Left forelimb (tissue), 1 donor: ENCODE measurements at regions not wholly inside any gene's neighbourhood (a gene's known extent, or its start where the extent isn't known, plus 50 kb on each side); places are given as distances from the start of the nearest gene placed in this dataset.
A peak's percentile ranks its signal among the peaks of the same experiment; 100 is the strongest.

Experiments
- DNase-seq: peaks from one replicate; pipeline ENCODE4 v3.0.0-alpha.2; 2018; ENCODE audit warnings: low spot score

DNA sequence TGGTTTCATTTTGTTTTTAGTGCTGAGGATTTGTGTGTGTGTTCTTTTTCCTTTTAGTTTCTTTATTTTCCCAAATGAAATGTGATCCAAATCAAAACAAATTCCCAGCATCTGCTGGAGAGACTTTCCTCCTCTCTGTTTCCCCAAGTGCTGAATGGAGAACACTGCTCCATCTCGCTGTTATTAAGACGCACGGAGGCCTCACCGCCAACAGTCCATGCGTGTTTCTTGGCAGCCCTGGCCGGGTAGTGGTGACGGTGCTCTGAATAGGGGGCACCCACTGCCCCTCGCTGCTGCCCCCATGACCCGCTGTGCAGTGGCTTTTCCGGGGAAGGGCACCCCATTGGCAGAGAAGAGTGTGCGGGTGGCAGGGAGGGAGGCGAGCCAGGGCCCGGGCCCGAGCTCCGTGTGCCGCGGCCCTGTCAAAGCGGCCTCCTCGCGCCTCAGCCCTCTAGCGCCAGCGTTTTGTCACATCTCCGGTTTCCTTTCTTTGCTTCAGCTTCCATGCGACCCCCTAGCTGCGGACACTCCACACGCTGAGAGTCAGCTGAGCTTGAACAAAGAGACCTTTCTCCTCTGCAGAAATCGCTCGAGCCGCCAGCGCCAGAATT lies 473.7 kb upstream of the SALL3 start:
- DNase-seq: peak; percentile 55

DNA sequence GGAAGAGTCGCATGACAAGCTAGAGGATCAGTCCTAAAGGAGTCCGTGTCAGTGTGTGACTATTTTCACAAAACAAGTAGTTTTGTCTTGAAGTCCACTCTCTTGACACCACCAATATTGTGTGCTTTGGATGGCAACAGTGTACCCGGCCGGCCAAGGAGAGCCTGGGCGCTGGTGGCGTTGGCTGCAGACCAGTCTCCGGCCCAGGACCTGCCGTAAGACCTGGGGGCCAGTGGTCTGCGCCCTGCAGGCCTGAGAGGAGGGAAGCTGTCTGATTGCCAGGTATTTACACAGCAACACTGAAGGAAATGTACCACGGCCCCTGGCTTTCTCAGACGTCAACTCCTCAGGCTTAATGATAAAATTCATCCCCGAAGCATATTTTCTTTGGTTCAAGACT lies 472.4 kb upstream of the SALL3 start:
- DNase-seq: peak; percentile 38

DNA sequence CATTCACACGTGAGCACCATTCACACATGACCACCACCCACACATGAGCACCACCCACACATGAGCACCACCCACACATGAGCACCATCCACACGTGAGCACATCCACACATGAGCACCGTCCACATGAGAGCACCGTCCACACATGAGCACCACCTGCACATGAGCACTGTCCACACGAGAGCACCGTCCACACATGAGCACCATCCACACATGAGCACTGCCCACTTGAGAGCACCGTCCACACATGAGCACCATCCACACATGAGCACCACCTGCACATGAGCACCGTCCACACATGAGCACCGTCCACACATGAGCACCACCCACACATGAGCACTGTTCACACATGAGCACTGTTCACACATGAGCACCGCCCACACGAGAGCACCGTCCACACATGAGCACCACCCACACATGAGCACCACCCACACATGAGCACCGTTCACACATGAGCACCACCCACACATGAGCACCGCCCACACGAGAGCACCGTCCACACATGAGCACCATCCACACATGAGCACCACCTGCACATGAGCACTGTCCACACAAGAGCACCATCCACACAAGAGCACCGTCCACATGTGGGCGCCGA lies 471.3 kb upstream of the SALL3 start:
- peak; percentile 31 for DNase-seq

GRCh38 chr18:78510091-78510490 lies 469.5 kb upstream of the SALL3 start:
- peak; percentile 40 for DNase-seq

DNA sequence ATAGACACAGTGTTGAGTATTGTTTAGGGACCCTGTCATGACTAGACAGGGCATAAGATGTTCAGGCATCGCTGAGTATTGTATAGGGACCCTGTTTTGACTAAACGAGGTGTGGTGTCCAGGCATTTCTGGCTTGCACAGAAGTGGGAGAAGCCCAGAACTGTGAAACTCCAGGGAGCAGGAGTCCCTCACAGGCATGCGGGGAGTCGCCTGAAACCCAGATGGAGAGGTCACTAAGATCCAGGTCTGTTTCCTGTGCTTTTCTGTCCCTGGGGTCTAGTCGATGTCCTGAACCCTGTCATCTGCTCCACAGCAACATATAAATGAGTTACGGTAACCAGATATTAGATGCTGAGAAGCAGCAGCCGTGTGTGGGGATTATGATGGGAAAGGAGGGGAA lies 469.0 kb upstream of the SALL3 start:
- peak; percentile 50 for DNase-seq

GRCh38 chr18:78511666-78512601 lies 467.7 kb upstream of the SALL3 start:
- peak; percentile 50 for DNase-seq

DNA sequence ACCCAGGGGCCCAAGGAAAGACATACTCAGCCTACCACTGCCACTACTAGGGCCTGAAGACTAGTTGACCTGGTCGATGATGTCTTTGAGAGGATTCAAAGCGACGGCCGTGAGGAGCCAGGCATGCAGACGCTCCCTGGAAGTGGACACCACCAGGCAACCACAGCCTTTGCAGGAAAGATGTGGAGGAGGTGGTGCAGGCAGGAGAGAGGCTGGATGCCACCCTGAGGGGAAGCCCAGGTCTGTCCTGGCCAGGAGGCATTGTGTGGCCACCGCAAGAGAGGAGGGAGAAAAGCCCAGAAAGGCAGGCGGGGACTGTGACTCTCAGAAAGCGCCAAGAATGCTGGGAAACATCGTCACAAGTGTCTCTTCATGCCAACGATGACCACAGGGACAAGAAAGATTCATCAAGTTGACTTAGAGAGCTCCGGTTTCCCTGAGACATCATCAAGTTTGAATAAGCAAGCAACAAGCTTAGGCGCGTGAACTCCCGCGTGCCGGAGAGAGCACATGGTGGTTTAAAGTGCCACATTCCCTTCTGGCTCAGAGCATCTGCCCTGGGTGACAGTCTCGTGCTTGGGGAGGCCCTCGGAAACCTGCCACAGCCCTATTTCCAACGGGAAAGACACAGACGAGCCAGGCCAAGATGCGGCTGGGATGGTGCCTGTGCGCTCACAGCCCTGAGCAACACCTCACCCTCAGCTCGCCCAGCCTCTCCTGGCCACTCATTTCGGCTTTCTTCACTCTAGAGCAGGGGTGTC lies 464.5 kb upstream of the SALL3 start:
- peak; percentile 49 for DNase-seq

GRCh38 chr18:78517328-78517727 lies 462.3 kb upstream of the SALL3 start:
- DNase-seq: peak; percentile 31

DNA sequence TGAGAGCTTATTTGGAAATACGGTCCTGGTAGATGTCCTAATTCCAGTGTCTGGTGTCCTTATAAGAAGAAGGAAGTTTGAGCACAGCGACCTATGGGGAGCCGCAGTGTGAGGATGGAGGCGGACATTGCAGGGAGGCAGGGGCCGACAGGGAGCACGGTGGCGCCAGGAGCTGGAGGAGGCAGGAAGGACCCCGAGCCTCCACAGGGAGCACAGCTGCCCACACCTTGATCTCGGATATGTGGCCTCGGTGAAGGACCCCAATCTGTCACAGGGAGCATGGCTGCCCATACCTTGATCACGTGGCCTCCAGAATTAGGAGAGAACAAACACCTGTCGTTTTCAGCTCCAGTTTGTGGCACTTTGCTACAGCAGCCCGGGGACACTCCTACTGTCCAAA lies 461.6 kb upstream of the SALL3 start:
- DNase-seq: peak; percentile 46

GRCh38 chr18:78518805-78519204 lies 460.8 kb upstream of the SALL3 start:
- peak; percentile 51 for DNase-seq

DNA sequence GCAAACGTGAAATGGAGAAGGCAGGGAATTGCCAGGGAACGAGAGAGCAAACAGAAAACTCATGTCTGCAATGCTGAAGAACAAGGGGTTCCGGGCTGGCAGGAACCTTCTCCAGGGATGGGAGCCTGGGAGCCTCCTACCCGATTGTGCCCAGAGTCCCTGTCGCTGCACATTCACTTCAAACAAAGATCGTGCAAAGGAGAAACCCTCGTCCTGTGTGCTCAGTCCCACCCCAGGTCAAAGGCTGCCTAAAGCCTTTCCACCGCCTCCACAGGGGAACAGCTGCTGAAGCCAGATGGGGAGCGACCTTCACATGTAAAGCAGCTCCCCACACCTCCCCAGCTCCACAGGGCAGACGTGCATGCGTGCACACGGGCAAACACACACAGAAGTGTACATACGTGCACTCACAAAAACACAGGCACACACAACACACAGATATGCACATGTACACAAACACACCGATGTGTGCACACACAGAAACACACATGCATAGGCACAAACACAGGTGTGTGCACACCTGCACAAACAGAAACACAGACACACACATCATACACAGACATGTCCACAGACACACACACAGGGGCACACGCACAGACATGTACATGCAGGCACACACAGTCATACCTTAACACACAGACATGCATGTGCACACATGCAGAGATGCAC lies 460.1 kb upstream of the SALL3 start:
- DNase-seq: no peak

GRCh38 chr18:78521136-78521535 lies 458.5 kb upstream of the SALL3 start:
- peak; percentile 20 for DNase-seq

- no peak for DNase-seq
These were observed 457.9 kb upstream of the SALL3 start for GRCh38 chr18:78521744-78522143.

GRCh38 chr18:78522507-78522906 lies 457.1 kb upstream of the SALL3 start:
- DNase-seq: peak; percentile 17

GRCh38 chr18:78523850-78524249 lies 455.8 kb upstream of the SALL3 start:
- DNase-seq: peak; percentile 20

DNA sequence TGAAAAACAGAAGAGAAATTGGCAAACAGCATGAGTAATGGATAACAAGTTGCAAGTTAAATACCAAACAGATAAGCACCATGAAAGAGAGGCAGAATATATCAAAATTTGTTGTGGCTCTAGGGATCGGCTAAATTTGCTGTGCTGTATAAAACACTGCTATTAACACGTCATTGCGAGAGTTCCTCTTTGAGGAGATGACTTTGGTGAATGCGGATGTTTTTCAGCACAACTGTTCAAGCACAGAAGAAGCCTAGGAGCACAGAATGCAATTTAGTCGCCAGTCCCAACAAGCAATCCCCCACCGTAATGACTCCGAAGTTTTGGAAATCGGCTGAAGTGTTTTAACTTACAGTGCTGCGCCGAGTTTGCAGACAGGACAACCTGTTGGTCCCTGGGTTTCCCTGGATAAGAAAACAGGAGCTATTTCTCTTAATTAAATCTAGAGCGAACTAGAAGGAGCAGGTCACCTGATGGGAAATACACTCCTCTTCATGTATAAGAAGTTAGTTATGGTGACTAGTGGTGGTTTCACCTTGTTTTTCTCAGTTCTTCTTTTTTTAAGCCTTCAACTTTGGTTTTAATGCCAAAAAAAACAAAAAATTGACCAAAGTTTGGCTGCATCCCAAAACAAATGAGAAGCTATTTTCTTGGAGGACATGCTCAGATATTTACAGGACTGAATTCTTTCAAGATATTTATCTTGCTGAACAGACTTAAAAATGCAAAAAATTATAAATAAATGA lies 454.1 kb upstream of the SALL3 start:
- peak; percentile 26 for DNase-seq

DNA sequence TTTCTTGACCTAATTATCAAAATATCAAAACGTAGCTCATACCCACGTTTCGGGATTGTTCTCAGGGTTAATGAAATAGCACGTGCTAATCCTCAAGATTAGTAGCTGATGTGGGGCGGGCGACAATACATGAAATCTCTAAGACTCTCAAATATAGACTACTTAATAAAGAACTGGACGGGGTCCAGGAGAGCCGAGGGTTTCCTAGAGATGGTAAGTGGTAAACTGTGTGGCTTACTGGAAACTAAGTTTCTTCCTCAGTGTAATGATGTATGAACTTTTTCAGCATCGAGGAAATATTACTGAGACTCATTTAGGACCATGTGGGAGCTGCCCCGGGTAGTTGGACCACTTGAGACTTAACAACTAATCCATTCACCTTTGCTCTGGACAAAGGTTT lies 453.3 kb upstream of the SALL3 start:
- no peak for DNase-seq

DNA sequence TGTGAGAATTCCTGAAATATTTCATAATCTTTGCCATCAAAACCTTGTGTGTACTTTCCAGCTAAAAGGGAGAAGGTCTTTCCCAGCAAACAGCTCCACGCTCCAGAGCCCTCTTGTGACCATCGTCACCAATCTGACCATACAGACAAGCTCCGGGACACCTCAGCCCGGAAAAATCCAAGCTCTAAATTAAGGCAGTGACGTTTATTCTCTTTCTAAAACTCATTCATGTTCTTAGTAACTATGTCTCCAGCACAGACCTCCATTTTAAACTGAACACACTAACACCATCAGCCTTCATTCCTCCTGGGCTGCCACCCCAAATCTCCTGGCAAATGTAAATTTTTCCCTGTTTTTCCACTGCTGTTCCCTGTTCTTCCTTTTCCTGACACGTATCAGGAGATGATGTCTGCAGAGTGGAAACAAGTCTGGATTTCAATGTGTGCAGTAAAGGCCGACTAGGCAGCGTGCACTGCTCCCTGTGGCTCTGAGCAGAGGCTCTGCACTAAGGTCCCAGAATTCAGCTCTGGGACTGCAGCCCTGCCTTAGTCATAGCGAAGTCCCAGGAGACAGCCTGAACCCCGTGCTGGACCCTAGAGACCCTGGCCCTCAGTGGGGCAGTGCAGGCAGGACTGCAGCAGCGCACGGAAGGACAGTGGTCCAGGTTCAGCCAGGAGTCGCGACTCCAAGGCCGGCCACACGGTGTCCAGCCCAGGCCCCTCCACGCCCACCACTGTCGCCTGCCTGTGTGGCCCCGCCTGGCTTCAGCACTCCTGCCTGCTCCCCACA lies 452.5 kb upstream of the SALL3 start:
- no peak for DNase-seq

DNA sequence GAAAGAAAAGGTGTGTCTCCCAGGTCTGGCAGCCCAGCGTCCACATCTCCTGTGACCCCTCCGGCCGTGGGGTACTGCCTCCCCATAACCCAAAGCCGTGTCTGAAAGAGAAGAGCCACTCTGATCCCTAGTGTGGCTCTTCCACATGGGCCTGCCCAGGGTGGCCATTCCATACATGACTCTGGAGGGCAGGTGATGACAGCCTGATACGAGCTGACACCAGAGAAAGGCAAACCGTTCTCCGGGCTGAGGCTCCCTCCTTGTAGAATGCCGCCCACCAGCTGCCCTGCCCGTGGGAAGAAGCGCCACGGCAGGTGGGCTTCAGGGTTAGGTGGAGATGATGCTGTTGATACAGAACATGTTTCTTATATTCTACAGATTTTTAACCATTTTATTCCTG lies 451.6 kb upstream of the SALL3 start:
- DNase-seq: no peak
